GM12878 (cell line): ENCODE measurements at regions not wholly inside any gene's neighbourhood (a gene's known extent, or its start where the extent isn't known, plus 50 kb on each side); places are given as distances from the start of the nearest gene placed in this dataset.

ENCODE experiments used
- ATAC-seq: fragments of 200-7000 bp; cut with Tn5 transposase; 3 replicates; pipeline ENCODE4 v1.9.1; 2020; ENCODE audit warnings: mild to moderate bottlenecking, moderate library complexity
- BruUV-seq: library from RNA; stranded (reverse); fragments of 400-500 nt; replicated peaks from 2 replicates; lab custom pipeline; 2021; lab: Mats Ljungman, UMichigan
- CTCF ChIA-PET: fragments of 300-600 bp; sonication (Branson Sonifier 250); formaldehyde crosslinking; extraction: SDS; loops from one replicate; lab custom pipeline; 2021; ENCODE audit warnings: inconsistent platforms; lab: Yijun Ruan, JAX
- POLR2A ChIA-PET: fragments of 350-600 bp; formaldehyde crosslinking; extraction: SDS; loops from one replicate; lab custom pipeline; 2021; ENCODE audit warnings: inconsistent platforms; lab: Charles Lee
- RAD21 ChIA-PET: fragments of 300-600 bp; sonication (Branson Sonifier 250); formaldehyde crosslinking; loops from one replicate; lab custom pipeline; 2023; ENCODE audit warnings: antibody characterized with exemption; ENCODE audit not compliant: unreplicated experiment; lab: Charles Lee
- SMC1A ChIA-PET: fragments of 300-600 bp; sonication (Branson Sonifier 250); formaldehyde crosslinking; loops from one replicate; lab custom pipeline; 2023; ENCODE audit not compliant: unreplicated experiment, uncharacterized antibody; lab: Charles Lee
- DNase-seq: peaks from one replicate; pipeline ENCODE4 v3.0.0-alpha.2; 2011; ENCODE audit warnings: low read depth, low spot score
- FAIRE-seq: peaks from 3 replicates; lab custom pipeline; 2011; peaks lifted over from hg19 to GRCh38; lab: Jason Lieb, UNC
- H2AFZ ChIP-seq: 2 replicates; pipeline ENCODE4 v1.6.0; 2011; ENCODE audit warnings: low read depth, low read length, control low read depth; ENCODE audit not compliant: control insufficient read depth
- H3K27ac ChIP-seq: 2 replicates; pipeline ENCODE4 v1.5.1; 2011; ENCODE audit warnings: control low read depth; ENCODE audit not compliant: control insufficient read depth, insufficient read depth
- H3K27me3 ChIP-seq, 2 experiments: replicated peaks in 1 of 2; 2 replicates each; pipeline versions ENCODE4 v1.6.0 to v1.6.1; 2011; ENCODE audit warnings: low read length in 1 of 2; ENCODE audit not compliant: control insufficient read depth in 2 of 2, insufficient read depth in 2 of 2
- H3K36me3 ChIP-seq, 2 experiments: 2 replicates each; pipeline ENCODE4 v1.5.1; 2011; ENCODE audit warnings: low read length in 1 of 2; ENCODE audit not compliant: control insufficient read depth in 2 of 2, insufficient read depth in 2 of 2
- H3K4me1 ChIP-seq: 2 replicates; pipeline ENCODE4 v1.6.1; 2011; ENCODE audit warnings: mild to moderate bottlenecking, low read length, moderate library complexity, mixed read lengths; ENCODE audit not compliant: control insufficient read depth, insufficient read depth
- H3K4me2 ChIP-seq: 2 replicates; pipeline ENCODE4 v1.6.0; 2011; ENCODE audit warnings: control low read depth; ENCODE audit not compliant: control insufficient read depth, insufficient read depth
- H3K4me3 ChIP-seq: fragments of 200-600 bp; sonication (generic); 2 replicates; pipeline ENCODE4 v1.5.1; 2016
- H3K79me2 ChIP-seq: 2 replicates; pipeline ENCODE4 v1.6.0; 2011; ENCODE audit warnings: low read length; ENCODE audit not compliant: control insufficient read depth, insufficient read depth
- H3K9ac ChIP-seq: 2 replicates; pipeline ENCODE4 v1.8.0; 2011; ENCODE audit warnings: low read length, control low read depth, mixed read lengths; ENCODE audit not compliant: control insufficient read depth, insufficient read depth
- H3K9me3 ChIP-seq: replicated peaks from 3 replicates; pipeline ENCODE4 v1.5.1; 2011; ENCODE audit warnings: mild to moderate bottlenecking, low read length; ENCODE audit not compliant: control insufficient read depth, insufficient read depth
- H4K20me1 ChIP-seq: 2 replicates; pipeline ENCODE4 v1.6.0; 2011; ENCODE audit not compliant: control insufficient read depth, insufficient read depth
- BRCA1 ChIP-seq: IDR thresholded peaks from 2 replicates; pipeline ENCODE4 v1.6.1; 2011; ENCODE audit warnings: low read depth, low read length, improper control_type of control experiment
- EED ChIP-seq: sonication (generic); IDR thresholded peaks from 2 replicates; pipeline ENCODE4 v1.6.1; 2016; ENCODE audit warnings: antibody characterized with exemption, low read depth
- FOXM1 ChIP-seq: IDR thresholded peaks from 2 replicates; pipeline ENCODE4 v1.6.1; 2012; ENCODE audit warnings: low read depth, mild to moderate bottlenecking, inconsistent platforms, low read length, moderate library complexity
- JUNB ChIP-seq: IDR thresholded peaks from 2 replicates; pipeline ENCODE4 v1.6.1; 2016; ENCODE audit warnings: antibody characterized with exemption, mild to moderate bottlenecking
- KDM1A ChIP-seq: fragments of 200-600 bp; sonication (generic); IDR thresholded peaks from 2 replicates; pipeline ENCODE4 v1.6.1; 2016; ENCODE audit warnings: borderline replicate concordance
- NBN ChIP-seq: fragments of 450-650 bp; IDR thresholded peaks from 2 replicates; pipeline ENCODE4 v1.6.1; 2016
- NFXL1 ChIP-seq: fragments of 450-650 bp; IDR thresholded peaks from 2 replicates; pipeline ENCODE4 v1.6.1; 2017; ENCODE audit warnings: antibody characterized with exemption, mild to moderate bottlenecking, borderline replicate concordance
- NR2C1 ChIP-seq: fragments of 450-650 bp; IDR thresholded peaks from 2 replicates; pipeline ENCODE4 v1.6.1; 2017; ENCODE audit warnings: antibody characterized with exemption, mild to moderate bottlenecking, moderate library complexity
- NR2F1 ChIP-seq: fragments of 450-650 bp; conservative IDR thresholded peaks from 2 replicates; pipeline ENCODE4 v1.6.1; 2017; ENCODE audit warnings: mild to moderate bottlenecking
- NRF1 ChIP-seq: conservative IDR thresholded peaks from 2 replicates; pipeline ENCODE4 v1.6.1; 2011; ENCODE audit warnings: mild to moderate bottlenecking, low read depth, low read length, improper control_type of control experiment
- RUNX3 ChIP-seq: IDR thresholded peaks from 2 replicates; pipeline ENCODE4 v1.6.1; 2012; ENCODE audit warnings: low read length, inconsistent platforms
- SMARCA5 ChIP-seq: fragments of 450-650 bp; IDR thresholded peaks from 2 replicates; pipeline ENCODE4 v1.6.1; 2017; ENCODE audit warnings: mild to moderate bottlenecking
- ZNF207 ChIP-seq: fragments of 450-650 bp; IDR thresholded peaks from 2 replicates; pipeline ENCODE4 v1.6.1; 2014; ENCODE audit warnings: antibody characterized with exemption, mild to moderate bottlenecking, borderline replicate concordance
- WGBS: methylation state at CpG from one replicate; pipeline ENCODE4 v1.1.6; 2016; ENCODE audit warnings: low lambda C conversion rate; ENCODE audit not compliant: insufficient replicate concordance, insufficient coverage; ENCODE audit errors: missing lambda C conversion rate; 5-methylcytosine and 5-hydroxymethylcytosine counted together
- in situ Hi-C: fragments of 300-500 bp; cut with MboI; formaldehyde crosslinking; loops from 9 replicates; pipeline ENCODE4 v1.14.3; 2018; ENCODE audit warnings: mixed read lengths
- intact Hi-C: fragments of 100-400 bp; cut with micrococcal nuclease; formaldehyde crosslinking; loops from one replicate; pipeline ENCODE4 v1.14.2; 2022; ENCODE audit not compliant: unreplicated experiment
- TF ChIP-seq, protein P1 (sequence below): IDR thresholded peaks from 2 replicates; pipeline ENCODE4 v1.6.1; 2012; ENCODE audit warnings: low read length, inconsistent platforms
- TF ChIP-seq, protein P2 (sequence below): IDR thresholded peaks from 2 replicates; pipeline ENCODE4 v1.6.1; 2012; ENCODE audit warnings: low read depth, low read length, improper control_type of control experiment
- TF ChIP-seq, protein P3 (sequence below): IDR thresholded peaks from 2 replicates; pipeline ENCODE4 v1.6.1; 2012; ENCODE audit warnings: low read depth, low read length, improper control_type of control experiment
- TF ChIP-seq, protein P4 (sequence below): fragments of 450-650 bp; formaldehyde crosslinking; IDR thresholded peaks from 2 replicates; pipeline ENCODE4 v1.5.0; 2022; ENCODE audit warnings: mild to moderate bottlenecking, missing genetic modification characterization
- TF ChIP-seq, protein P5 (sequence below): IDR thresholded peaks from 2 replicates; pipeline ENCODE4 v1.6.1; 2011; ENCODE audit warnings: borderline replicate concordance, low read depth, mild to moderate bottlenecking, moderate library complexity, mixed read lengths, low read length; ENCODE audit not compliant: insufficient read depth; ENCODE audit errors: extremely low read length
- TF ChIP-seq, protein P6 (sequence below): IDR thresholded peaks from 2 replicates; pipeline ENCODE4 v1.6.1; 2012; ENCODE audit warnings: low read depth, low read length, improper control_type of control experiment

DNA sequence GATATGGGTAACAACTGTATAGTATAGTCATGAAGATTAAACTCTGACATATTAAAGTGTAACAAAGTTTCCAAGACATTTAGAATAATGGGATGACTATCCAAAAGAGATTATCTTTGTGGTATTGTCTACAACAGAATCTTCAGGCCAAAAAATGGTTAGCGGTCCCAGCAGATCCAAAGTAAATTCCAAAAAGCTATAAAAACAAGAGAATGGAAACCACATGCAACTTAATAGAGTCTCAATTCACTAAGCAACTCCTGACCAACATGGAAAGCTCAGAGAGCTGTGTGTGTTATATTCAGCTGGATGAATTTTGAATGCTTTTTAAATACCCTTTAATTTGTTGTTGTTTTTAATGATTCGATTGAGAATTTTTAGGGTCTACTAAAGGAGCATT lies 688.2 kb downstream of the CETN3 start:
- Histone ChIP-seq H3K4me3 (no peak overlapping the region), H2AFZ (no peak overlapping the region), H3K4me1 (no peaks in the 10 kb centered on the region), H3K79me2 (no peaks in the 10 kb centered on the region), H3K27me3 (no peaks in the 10 kb centered on the region), H3K9me3 (no peaks in the 10 kb centered on the region), H3K4me2 (no peak overlapping the region), H3K9ac (no peak overlapping the region), H3K27ac (no peak overlapping the region), H4K20me1 (no peaks in the 10 kb centered on the region), H3K36me3 (no peaks in the 10 kb centered on the region)
- CTCF ChIA-PET = no interaction called here
- DNase-seq (no peak), ATAC-seq (no peak), FAIRE-seq (no peak)
- RAD21 ChIA-PET = no interaction called here
- 100% methylated on average over 2 of the region's 2 CpGs for WGBS
- in situ Hi-C loops = no loop called here
- BruUV-seq = no TSS peak
- intact Hi-C loops = loop anchor here (10.0 kb wide), 1 partner anchor 543 kb away; no protein-coding TSS in a partner anchor
- POLR2A ChIA-PET = no interaction called here
- SMC1A ChIA-PET = interaction anchor here (0.6 to 2.3 kb wide), 4 partner anchors 11 to 992 kb away, joined by 3 to 7 read pairs (median 4); no protein-coding TSS in a partner anchor
- TF ChIP-seq, protein P1, sequence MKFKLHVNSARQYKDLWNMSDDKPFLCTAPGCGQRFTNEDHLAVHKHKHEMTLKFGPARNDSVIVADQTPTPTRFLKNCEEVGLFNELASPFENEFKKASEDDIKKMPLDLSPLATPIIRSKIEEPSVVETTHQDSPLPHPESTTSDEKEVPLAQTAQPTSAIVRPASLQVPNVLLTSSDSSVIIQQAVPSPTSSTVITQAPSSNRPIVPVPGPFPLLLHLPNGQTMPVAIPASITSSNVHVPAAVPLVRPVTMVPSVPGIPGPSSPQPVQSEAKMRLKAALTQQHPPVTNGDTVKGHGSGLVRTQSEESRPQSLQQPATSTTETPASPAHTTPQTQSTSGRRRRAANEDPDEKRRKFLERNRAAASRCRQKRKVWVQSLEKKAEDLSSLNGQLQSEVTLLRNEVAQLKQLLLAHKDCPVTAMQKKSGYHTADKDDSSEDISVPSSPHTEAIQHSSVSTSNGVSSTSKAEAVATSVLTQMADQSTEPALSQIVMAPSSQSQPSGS = no peak
- no peak for TF ChIP-seq NRF1
- TF ChIP-seq RUNX3 = no peak
- no peak for TF ChIP-seq NR2F1
- no peak for TF ChIP-seq ZNF207
- TF ChIP-seq, protein P2, sequence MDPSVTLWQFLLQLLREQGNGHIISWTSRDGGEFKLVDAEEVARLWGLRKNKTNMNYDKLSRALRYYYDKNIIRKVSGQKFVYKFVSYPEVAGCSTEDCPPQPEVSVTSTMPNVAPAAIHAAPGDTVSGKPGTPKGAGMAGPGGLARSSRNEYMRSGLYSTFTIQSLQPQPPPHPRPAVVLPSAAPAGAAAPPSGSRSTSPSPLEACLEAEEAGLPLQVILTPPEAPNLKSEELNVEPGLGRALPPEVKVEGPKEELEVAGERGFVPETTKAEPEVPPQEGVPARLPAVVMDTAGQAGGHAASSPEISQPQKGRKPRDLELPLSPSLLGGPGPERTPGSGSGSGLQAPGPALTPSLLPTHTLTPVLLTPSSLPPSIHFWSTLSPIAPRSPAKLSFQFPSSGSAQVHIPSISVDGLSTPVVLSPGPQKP = no peak
- TF ChIP-seq, protein P3, sequence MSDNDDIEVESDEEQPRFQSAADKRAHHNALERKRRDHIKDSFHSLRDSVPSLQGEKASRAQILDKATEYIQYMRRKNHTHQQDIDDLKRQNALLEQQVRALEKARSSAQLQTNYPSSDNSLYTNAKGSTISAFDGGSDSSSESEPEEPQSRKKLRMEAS = no peak
- TF ChIP-seq KDM1A = no peak
- no peak for TF ChIP-seq EED
- TF ChIP-seq, protein P4, sequence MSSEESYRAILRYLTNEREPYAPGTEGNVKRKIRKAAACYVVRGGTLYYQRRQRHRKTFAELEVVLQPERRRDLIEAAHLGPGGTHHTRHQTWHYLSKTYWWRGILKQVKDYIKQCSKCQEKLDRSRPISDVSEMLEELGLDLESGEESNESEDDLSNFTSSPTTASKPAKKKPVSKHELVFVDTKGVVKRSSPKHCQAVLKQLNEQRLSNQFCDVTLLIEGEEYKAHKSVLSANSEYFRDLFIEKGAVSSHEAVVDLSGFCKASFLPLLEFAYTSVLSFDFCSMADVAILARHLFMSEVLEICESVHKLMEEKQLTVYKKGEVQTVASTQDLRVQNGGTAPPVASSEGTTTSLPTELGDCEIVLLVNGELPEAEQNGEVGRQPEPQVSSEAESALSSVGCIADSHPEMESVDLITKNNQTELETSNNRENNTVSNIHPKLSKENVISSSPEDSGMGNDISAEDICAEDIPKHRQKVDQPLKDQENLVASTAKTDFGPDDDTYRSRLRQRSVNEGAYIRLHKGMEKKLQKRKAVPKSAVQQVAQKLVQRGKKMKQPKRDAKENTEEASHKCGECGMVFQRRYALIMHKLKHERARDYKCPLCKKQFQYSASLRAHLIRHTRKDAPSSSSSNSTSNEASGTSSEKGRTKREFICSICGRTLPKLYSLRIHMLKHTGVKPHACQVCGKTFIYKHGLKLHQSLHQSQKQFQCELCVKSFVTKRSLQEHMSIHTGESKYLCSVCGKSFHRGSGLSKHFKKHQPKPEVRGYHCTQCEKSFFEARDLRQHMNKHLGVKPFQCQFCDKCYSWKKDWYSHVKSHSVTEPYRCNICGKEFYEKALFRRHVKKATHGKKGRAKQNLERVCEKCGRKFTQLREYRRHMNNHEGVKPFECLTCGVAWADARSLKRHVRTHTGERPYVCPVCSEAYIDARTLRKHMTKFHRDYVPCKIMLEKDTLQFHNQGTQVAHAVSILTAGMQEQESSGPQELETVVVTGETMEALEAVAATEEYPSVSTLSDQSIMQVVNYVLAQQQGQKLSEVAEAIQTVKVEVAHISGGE = no peak
- no peak for TF ChIP-seq NR2C1
- no peak for TF ChIP-seq NBN
- TF ChIP-seq NFXL1 = no peak
- TF ChIP-seq, protein P5, sequence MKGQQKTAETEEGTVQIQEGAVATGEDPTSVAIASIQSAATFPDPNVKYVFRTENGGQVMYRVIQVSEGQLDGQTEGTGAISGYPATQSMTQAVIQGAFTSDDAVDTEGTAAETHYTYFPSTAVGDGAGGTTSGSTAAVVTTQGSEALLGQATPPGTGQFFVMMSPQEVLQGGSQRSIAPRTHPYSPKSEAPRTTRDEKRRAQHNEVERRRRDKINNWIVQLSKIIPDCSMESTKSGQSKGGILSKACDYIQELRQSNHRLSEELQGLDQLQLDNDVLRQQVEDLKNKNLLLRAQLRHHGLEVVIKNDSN = no peak
- TF ChIP-seq JUNB = no peak
- TF ChIP-seq, protein P6, sequence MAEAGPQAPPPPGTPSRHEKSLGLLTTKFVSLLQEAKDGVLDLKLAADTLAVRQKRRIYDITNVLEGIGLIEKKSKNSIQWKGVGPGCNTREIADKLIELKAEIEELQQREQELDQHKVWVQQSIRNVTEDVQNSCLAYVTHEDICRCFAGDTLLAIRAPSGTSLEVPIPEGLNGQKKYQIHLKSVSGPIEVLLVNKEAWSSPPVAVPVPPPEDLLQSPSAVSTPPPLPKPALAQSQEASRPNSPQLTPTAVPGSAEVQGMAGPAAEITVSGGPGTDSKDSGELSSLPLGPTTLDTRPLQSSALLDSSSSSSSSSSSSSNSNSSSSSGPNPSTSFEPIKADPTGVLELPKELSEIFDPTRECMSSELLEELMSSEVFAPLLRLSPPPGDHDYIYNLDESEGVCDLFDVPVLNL = no peak
- no peak for TF ChIP-seq BRCA1
- no peak for TF ChIP-seq FOXM1
- TF ChIP-seq SMARCA5 = no peak
